HG02642 (cell line): ENCODE measurements at regions not wholly inside any gene's neighbourhood (a gene's known extent, or its start where the extent isn't known, plus 50 kb on each side); places are given as distances from the start of the nearest gene placed in this dataset.
"Not testable (repeated sequence)": the region's sequence is repeated elsewhere in the genome, so short reads cannot be mapped to it uniquely, and the experiment has no call there.

Experiments
- ATAC-seq: cut with Tn5 transposase; IDR thresholded peaks from one replicate; pipeline ENCODE4 v1.9.1; 2021; ENCODE audit warnings: mild to moderate bottlenecking; ENCODE audit not compliant: unreplicated experiment, poor library complexity

GRCh38 chr16:60640038-60640437 lies 1396.2 kb downstream of the CDH8 start:
- no peak for ATAC-seq

GRCh38 chr16:60636636-60637035 lies 1399.6 kb downstream of the CDH8 start:
- ATAC-seq, result not testable (repeated sequence)

GRCh38 chr16:60636117-60636516 lies 1400.1 kb downstream of the CDH8 start:
- ATAC-seq, result no peak

GRCh38 chr16:60635548-60635947 lies 1400.7 kb downstream of the CDH8 start:
- no peak for ATAC-seq

GRCh38 chr16:60611844-60612243 lies 1424.4 kb downstream of the CDH8 start:
- no peak for ATAC-seq

GRCh38 chr16:60608971-60609370 lies 1427.3 kb downstream of the CDH8 start:
- ATAC-seq, result no peak

GRCh38 chr16:60605652-60606051 lies 1430.6 kb downstream of the CDH8 start:
- not testable (repeated sequence) for ATAC-seq

GRCh38 chr16:60605176-60605575 lies 1431.1 kb downstream of the CDH8 start:
- no peak for ATAC-seq

GRCh38 chr16:60586493-60586892 lies 1449.7 kb downstream of the CDH8 start:
- ATAC-seq, result no peak

GRCh38 chr16:60582528-60582927 lies 1453.7 kb downstream of the CDH8 start:
- ATAC-seq, result no peak

- ATAC-seq, result no peak
These were observed 1469.3 kb downstream of the CDH8 start for GRCh38 chr16:60566901-60567300.

GRCh38 chr16:60564588-60564987 lies 1471.7 kb downstream of the CDH8 start:
- ATAC-seq, result no peak

- ATAC-seq, result no peak
These were observed 1473.1 kb downstream of the CDH8 start for GRCh38 chr16:60563166-60563565.

- ATAC-seq, result no peak
These were observed 1477.3 kb downstream of the CDH8 start for GRCh38 chr16:60558936-60559335.

GRCh38 chr16:60553090-60553757 lies 1483.0 kb downstream of the CDH8 start:
- no peak for ATAC-seq

GRCh38 chr16:60541535-60541934 lies 1494.7 kb downstream of the CDH8 start:
- ATAC-seq, result no peak

- ATAC-seq, result no peak
These were observed 1525.3 kb downstream of the CDH8 start for GRCh38 chr16:60510941-60511340.

- ATAC-seq, result no peak
These were observed 1526.0 kb downstream of the CDH8 start for GRCh38 chr16:60510208-60510607.

GRCh38 chr16:60491273-60491672 lies 1545.0 kb downstream of the CDH8 start:
- ATAC-seq, result no peak

GRCh38 chr16:60485872-60486489 lies 1550.3 kb downstream of the CDH8 start:
- ATAC-seq, result no peak

GRCh38 chr16:60484901-60485300 lies 1551.3 kb downstream of the CDH8 start:
- no peak for ATAC-seq

- ATAC-seq, result no peak
These were observed 1554.6 kb downstream of the CDH8 start for GRCh38 chr16:60481591-60481990.
